ENCODE measurements at regions not wholly inside any gene's neighbourhood (a gene's known extent, or its start where the extent isn't known, plus 50 kb on each side); places are given as distances from the start of the nearest gene placed in this dataset.
"Not testable (repeated sequence)": the region's sequence is repeated elsewhere in the genome, so short reads cannot be mapped to it uniquely, and the experiment has no call there.

DNA sequence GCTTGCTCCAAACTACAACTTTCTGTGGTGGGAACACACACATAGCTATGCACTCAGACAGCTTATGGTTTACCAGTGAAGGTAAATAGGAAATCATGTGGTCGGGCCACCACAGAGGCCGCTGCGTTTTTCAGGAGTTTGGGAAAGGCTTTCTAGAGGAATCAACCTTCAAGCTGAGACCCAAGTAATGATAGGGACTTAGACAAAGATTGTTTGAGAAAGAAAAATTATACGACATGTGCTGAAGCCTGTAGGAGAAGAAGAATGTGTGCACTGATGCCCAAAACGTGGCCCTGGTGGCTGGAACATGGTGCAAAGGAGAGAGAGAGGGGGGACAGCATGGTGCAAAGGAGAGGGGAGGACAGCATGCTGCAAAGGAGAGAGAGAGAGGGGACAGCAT lies 61.2 kb upstream of the VIPR2 start:
- DNase-seq, result no peak

DNA sequence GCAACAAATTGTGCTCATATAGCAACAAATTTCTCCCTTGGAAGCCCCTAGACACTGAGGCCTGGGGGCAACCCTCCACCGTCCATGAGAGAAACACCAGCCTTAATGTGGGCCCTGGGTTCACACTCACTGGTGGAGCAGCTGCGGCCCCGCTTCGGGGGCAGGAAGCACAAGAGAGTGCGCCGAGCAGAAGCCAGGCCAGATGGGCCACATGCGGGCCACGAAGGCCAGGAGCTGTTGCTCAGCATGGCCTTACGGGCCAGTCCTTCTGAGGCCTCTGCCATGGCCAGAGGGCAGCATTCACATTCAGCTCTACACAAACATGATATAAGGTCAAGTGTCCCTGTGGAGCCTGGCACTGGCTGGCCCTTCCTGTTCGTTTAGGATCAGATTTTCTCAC lies 60.0 kb upstream of the VIPR2 start:
- DNase-seq, result no peak

GRCh38 chr7:159203253-159203652 lies 58.6 kb upstream of the VIPR2 start:
- DNase-seq, result not testable (repeated sequence)

DNA sequence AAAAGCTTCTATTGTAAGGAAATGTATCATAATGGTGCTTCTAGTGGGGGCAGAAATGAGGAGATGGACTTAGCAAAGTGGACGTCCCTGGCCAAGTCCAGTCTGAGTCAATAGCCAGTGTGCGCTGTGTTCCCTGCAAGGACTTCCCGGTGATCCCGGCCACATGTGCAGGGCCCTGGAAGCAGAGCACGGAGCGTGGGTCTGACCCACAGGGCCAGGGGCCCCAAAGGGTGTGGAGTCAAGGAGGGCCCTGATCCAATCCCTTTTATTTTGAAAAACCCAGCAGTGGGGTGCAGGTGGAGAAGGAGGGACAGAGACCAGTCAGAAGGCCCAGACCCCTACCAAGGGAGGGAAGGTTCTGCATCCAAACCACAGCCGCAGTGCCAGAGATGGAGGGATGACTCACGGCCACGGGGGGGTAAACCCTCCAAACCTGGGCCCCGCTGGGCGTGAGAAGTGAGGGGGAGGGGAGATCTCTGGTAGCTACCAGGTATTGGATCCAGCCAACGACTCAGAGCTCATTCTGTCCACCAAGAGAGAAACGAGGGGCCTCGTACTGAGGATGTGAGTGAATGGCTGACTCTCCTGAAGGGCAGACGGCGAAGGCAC lies 57.2 kb upstream of the VIPR2 start:
- DNase-seq, result no peak

DNA sequence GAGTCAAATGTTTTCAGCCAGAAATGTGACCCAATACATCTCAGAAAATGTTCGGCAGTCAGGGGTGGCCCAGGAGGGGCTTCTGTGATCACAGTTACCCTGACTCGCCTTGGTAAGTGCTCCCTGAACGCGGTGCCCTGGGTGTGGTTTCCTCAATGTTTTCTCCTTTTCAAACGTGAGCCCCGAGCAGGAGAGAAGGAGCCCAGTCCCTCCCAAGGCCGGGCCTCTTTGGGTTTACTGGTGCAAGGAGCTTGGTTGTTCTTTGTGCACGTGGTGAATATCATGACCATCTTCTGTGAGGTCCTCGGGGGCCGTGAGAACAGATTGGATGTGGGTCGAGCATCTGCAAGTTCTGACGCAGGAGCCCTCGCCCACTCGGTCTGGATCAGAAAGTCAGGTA lies 55.8 kb upstream of the VIPR2 start:
- DNase-seq, result no peak

- DNase-seq, result no peak
Measured at GRCh38 chr7:159198016-159198724, 53.5 kb upstream of the VIPR2 start.

- DNase-seq, result peak; percentile 17
Measured at GRCh38 chr7:159197066-159197975, 52.7 kb upstream of the VIPR2 start.

- no peak for DNase-seq
Measured at GRCh38 chr7:159196584-159196983, 51.9 kb upstream of the VIPR2 start.

GRCh38 chr7:159195946-159196345 lies 51.3 kb upstream of the VIPR2 start:
- DNase-seq, result no peak
